ENCODE measurements at regions not wholly inside any gene's neighbourhood (a gene's known extent, or its start where the extent isn't known, plus 50 kb on each side); places are given as distances from the start of the nearest gene placed in this dataset.

GRCh38 chr3:30300809-30301208 lies 305.6 kb upstream of the TGFBR2 start:
- DNase-seq (ENCODE audit: low read depth): no peak
- H3K4me3 ChIP-seq (replicated peaks; ENCODE audit: low read depth, low read length): no peak overlapping the region
- no peak for TF ChIP-seq CTCF (IDR thresholded peaks at IDR 0.05; ENCODE audit: low read length, missing control alignments)

- TF ChIP-seq CTCF (IDR thresholded peaks at IDR 0.05; ENCODE audit: low read length, missing control alignments): no peak
- H3K4me3 ChIP-seq (replicated peaks; ENCODE audit: low read depth, low read length): no peak overlapping the region
- no peak for DNase-seq (ENCODE audit: low read depth)
Observed at GRCh38 chr3:30302027-30302426, 304.4 kb upstream of the TGFBR2 start.

- no peak for DNase-seq (ENCODE audit: low read depth)
- H3K4me3 ChIP-seq (replicated peaks; ENCODE audit: low read depth, low read length): no peak overlapping the region
- no peak for TF ChIP-seq CTCF (IDR thresholded peaks at IDR 0.05; ENCODE audit: low read length, missing control alignments)
Observed at GRCh38 chr3:30303770-30304169, 302.6 kb upstream of the TGFBR2 start.

- DNase-seq (ENCODE audit: low read depth): no peak
- no peak overlapping the region for H3K4me3 ChIP-seq (replicated peaks; ENCODE audit: low read depth, low read length)
- TF ChIP-seq CTCF (IDR thresholded peaks at IDR 0.05; ENCODE audit: low read length, missing control alignments): no peak
Observed at GRCh38 chr3:30305021-30305420, 301.4 kb upstream of the TGFBR2 start.

- no peak overlapping the region for H3K4me3 ChIP-seq (replicated peaks; ENCODE audit: low read depth, low read length)
- TF ChIP-seq CTCF (IDR thresholded peaks at IDR 0.05; ENCODE audit: low read length, missing control alignments): no peak
- no peak for DNase-seq (ENCODE audit: low read depth)
Observed at GRCh38 chr3:30306896-30307295, 299.5 kb upstream of the TGFBR2 start.

- no peak for TF ChIP-seq CTCF (IDR thresholded peaks at IDR 0.05; ENCODE audit: low read length, missing control alignments)
- no peak for DNase-seq (ENCODE audit: low read depth)
- H3K4me3 ChIP-seq (replicated peaks; ENCODE audit: low read depth, low read length): no peak overlapping the region
Observed at GRCh38 chr3:30307372-30307950, 298.9 kb upstream of the TGFBR2 start.

- no peak overlapping the region for H3K4me3 ChIP-seq (replicated peaks; ENCODE audit: low read depth, low read length)
- no peak for TF ChIP-seq CTCF (IDR thresholded peaks at IDR 0.05; ENCODE audit: low read length, missing control alignments)
- DNase-seq (ENCODE audit: low read depth): peak; percentile 58
Observed at GRCh38 chr3:30308131-30308530, 298.3 kb upstream of the TGFBR2 start.
